ENCODE measurements at regions not wholly inside any gene's neighbourhood (a gene's known extent, or its start where the extent isn't known, plus 50 kb on each side); places are given as distances from the start of the nearest gene placed in this dataset.

DNA sequence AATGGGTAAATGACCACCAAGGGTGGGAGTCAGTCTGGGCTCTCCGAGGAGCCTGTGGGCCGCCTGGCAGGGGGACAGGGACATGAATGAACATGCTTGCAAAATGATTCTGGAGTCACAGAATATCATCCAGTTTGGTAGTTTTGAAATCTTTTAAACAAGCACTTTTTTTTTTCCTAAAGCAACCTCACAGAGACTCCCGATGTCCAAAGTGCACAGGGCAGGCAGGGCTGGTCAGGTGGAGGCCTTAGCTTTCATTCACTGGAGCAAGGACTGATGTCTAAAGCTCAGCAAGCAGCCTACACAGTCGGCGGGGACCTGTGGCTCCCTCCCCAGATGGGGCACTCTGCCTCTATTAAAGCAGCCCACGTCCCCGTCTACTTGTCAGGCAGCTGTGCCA lies 402.9 kb downstream of the PPP1R2C start:
- TF ChIP-seq ZFP3 (tag by site-specific recombination; IDR thresholded peaks at IDR 0.05; ENCODE audit: low read depth) (no peak), ZNF394 (tag by site-specific recombination; IDR thresholded peaks at IDR 0.05; ENCODE audit: borderline replicate concordance) (no peak), ZBTB21 (tag by site-specific recombination; IDR thresholded peaks at IDR 0.05) (no peak), ZNF416 (tag by site-specific recombination; IDR thresholded peaks at IDR 0.05) (no peak), ZBTB48 (tag by site-specific recombination; IDR thresholded peaks at IDR 0.05) (no peak), ZEB2 (tag by site-specific recombination; IDR thresholded peaks at IDR 0.05) (no peak), ZNF248 (tag by site-specific recombination; IDR thresholded peaks at IDR 0.05) (no peak), ZNF792 (tag by site-specific recombination; IDR thresholded peaks at IDR 0.05) (no peak)
- TF ChIP-seq, protein P1, sequence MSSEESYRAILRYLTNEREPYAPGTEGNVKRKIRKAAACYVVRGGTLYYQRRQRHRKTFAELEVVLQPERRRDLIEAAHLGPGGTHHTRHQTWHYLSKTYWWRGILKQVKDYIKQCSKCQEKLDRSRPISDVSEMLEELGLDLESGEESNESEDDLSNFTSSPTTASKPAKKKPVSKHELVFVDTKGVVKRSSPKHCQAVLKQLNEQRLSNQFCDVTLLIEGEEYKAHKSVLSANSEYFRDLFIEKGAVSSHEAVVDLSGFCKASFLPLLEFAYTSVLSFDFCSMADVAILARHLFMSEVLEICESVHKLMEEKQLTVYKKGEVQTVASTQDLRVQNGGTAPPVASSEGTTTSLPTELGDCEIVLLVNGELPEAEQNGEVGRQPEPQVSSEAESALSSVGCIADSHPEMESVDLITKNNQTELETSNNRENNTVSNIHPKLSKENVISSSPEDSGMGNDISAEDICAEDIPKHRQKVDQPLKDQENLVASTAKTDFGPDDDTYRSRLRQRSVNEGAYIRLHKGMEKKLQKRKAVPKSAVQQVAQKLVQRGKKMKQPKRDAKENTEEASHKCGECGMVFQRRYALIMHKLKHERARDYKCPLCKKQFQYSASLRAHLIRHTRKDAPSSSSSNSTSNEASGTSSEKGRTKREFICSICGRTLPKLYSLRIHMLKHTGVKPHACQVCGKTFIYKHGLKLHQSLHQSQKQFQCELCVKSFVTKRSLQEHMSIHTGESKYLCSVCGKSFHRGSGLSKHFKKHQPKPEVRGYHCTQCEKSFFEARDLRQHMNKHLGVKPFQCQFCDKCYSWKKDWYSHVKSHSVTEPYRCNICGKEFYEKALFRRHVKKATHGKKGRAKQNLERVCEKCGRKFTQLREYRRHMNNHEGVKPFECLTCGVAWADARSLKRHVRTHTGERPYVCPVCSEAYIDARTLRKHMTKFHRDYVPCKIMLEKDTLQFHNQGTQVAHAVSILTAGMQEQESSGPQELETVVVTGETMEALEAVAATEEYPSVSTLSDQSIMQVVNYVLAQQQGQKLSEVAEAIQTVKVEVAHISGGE (tag by site-specific recombination; conservative IDR thresholded peaks at IDR 0.05; ENCODE audit: low read depth) = no peak
- TF ChIP-seq, protein P2, sequence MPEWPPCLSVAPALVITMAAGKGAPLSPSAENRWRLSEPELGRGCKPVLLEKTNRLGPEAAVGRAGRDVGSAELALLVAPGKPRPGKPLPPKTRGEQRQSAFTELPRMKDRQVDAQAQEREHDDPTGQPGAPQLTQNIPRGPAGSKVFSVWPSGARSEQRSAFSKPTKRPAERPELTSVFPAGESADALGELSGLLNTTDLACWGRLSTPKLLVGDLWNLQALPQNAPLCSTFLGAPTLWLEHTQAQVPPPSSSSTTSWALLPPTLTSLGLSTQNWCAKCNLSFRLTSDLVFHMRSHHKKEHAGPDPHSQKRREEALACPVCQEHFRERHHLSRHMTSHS (tag by site-specific recombination; IDR thresholded peaks at IDR 0.05) = no peak
- TF ChIP-seq, protein P3, sequence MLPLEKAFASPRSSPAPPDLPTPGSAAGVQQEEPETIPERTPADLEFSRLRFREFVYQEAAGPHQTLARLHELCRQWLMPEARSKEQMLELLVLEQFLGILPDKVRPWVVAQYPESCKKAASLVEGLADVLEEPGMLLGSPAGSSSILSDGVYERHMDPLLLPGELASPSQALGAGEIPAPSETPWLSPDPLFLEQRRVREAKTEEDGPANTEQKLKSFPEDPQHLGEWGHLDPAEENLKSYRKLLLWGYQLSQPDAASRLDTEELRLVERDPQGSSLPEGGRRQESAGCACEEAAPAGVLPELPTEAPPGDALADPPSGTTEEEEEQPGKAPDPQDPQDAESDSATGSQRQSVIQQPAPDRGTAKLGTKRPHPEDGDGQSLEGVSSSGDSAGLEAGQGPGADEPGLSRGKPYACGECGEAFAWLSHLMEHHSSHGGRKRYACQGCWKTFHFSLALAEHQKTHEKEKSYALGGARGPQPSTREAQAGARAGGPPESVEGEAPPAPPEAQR (tag by site-specific recombination; IDR thresholded peaks at IDR 0.05) = no peak
- TF ChIP-seq, protein P4, sequence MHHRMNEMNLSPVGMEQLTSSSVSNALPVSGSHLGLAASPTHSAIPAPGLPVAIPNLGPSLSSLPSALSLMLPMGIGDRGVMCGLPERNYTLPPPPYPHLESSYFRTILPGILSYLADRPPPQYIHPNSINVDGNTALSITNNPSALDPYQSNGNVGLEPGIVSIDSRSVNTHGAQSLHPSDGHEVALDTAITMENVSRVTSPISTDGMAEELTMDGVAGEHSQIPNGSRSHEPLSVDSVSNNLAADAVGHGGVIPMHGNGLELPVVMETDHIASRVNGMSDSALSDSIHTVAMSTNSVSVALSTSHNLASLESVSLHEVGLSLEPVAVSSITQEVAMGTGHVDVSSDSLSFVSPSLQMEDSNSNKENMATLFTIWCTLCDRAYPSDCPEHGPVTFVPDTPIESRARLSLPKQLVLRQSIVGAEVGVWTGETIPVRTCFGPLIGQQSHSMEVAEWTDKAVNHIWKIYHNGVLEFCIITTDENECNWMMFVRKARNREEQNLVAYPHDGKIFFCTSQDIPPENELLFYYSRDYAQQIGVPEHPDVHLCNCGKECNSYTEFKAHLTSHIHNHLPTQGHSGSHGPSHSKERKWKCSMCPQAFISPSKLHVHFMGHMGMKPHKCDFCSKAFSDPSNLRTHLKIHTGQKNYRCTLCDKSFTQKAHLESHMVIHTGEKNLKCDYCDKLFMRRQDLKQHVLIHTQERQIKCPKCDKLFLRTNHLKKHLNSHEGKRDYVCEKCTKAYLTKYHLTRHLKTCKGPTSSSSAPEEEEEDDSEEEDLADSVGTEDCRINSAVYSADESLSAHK (tag by site-specific recombination; IDR thresholded peaks at IDR 0.05) = no peak
- TF ChIP-seq, protein P5, sequence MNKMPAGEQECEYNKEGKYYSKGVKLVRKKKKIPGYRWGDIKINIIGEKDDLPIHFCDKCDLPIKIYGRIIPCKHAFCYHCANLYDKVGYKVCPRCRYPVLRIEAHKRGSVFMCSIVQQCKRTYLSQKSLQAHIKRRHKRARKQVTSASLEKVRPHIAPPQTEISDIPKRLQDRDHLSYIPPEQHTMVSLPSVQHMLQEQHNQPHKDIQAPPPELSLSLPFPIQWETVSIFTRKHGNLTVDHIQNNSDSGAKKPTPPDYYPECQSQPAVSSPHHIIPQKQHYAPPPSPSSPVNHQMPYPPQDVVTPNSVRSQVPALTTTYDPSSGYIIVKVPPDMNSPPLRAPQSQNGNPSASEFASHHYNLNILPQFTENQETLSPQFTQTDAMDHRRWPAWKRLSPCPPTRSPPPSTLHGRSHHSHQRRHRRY (tag by site-specific recombination; IDR thresholded peaks at IDR 0.05) = no peak
- POLR2A ChIA-PET = no interaction called here
- Histone ChIP-seq H3K4me3 (ENCODE audit: low read depth, low read length) (no peak overlapping the region), H3K9me3 (ENCODE audit: control insufficient read depth, insufficient read depth, low read depth, low read length) (no peaks in the 10 kb centered on the region), H3K36me3 (ENCODE audit: control insufficient read depth in 2 of 2, insufficient read depth in 1 of 2, low read length in 2 of 2) (no peaks in the 10 kb centered on the region), H3K27ac (ENCODE audit: extremely low read depth, low read depth, low read length) (no peak overlapping the region), H3K4me1 (ENCODE audit: control insufficient read depth, insufficient read depth, low read length) (no peaks in the 10 kb centered on the region)
- CTCF ChIA-PET = no interaction called here

DNA sequence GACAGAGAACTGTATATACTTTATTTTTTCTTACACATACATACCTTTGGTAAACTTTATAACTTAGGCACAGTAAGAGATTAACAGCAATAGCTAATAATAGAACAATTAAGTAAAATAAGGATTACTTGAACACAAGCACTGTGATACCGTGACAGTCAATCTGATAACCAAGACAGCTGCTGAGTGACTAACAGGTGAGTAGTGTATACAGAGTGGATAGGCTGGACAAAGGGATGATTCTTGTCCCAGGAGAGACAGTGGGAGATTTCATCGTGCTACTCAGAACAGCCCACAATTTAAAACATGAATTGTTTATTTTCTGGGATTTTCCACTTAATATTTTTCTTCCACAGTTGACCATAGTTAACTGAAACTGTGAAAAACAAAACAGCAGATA lies 411.8 kb downstream of the PPP1R2C start:
- ChIA-PET POLR2A (no interaction called here), CTCF (no interaction called here)
- H3K36me3 ChIP-seq (ENCODE audit: control insufficient read depth in 2 of 2, insufficient read depth in 1 of 2, low read length in 2 of 2) = no peaks in the 10 kb centered on the region
- no peak overlapping the region for H3K27ac ChIP-seq (ENCODE audit: extremely low read depth, low read depth, low read length)
- no peak overlapping the region for H3K4me3 ChIP-seq (ENCODE audit: low read depth, low read length)
- no peaks in the 10 kb centered on the region for H3K9me3 ChIP-seq (ENCODE audit: control insufficient read depth, insufficient read depth, low read depth, low read length)
- no peak for TF ChIP-seq RBAK (tag by site-specific recombination; IDR thresholded peaks at IDR 0.05)
- TF ChIP-seq, protein P6, sequence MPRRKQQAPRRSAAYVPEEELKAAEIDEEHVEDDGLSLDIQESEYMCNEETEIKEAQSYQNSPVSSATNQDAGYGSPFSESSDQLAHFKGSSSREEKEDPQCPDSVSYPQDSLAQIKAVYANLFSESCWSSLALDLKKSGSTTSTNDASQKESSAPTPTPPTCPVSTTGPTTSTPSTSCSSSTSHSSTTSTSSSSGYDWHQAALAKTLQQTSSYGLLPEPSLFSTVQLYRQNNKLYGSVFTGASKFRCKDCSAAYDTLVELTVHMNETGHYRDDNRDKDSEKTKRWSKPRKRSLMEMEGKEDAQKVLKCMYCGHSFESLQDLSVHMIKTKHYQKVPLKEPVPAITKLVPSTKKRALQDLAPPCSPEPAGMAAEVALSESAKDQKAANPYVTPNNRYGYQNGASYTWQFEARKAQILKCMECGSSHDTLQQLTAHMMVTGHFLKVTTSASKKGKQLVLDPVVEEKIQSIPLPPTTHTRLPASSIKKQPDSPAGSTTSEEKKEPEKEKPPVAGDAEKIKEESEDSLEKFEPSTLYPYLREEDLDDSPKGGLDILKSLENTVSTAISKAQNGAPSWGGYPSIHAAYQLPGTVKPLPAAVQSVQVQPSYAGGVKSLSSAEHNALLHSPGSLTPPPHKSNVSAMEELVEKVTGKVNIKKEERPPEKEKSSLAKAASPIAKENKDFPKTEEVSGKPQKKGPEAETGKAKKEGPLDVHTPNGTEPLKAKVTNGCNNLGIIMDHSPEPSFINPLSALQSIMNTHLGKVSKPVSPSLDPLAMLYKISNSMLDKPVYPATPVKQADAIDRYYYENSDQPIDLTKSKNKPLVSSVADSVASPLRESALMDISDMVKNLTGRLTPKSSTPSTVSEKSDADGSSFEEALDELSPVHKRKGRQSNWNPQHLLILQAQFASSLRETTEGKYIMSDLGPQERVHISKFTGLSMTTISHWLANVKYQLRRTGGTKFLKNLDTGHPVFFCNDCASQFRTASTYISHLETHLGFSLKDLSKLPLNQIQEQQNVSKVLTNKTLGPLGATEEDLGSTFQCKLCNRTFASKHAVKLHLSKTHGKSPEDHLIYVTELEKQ (tag by site-specific recombination; IDR thresholded peaks at IDR 0.05; ENCODE audit: borderline replicate concordance) = no peak
- TF ChIP-seq ZNF521 (tag by site-specific recombination; IDR thresholded peaks at IDR 0.05) = no peak
- TF ChIP-seq, protein P7, sequence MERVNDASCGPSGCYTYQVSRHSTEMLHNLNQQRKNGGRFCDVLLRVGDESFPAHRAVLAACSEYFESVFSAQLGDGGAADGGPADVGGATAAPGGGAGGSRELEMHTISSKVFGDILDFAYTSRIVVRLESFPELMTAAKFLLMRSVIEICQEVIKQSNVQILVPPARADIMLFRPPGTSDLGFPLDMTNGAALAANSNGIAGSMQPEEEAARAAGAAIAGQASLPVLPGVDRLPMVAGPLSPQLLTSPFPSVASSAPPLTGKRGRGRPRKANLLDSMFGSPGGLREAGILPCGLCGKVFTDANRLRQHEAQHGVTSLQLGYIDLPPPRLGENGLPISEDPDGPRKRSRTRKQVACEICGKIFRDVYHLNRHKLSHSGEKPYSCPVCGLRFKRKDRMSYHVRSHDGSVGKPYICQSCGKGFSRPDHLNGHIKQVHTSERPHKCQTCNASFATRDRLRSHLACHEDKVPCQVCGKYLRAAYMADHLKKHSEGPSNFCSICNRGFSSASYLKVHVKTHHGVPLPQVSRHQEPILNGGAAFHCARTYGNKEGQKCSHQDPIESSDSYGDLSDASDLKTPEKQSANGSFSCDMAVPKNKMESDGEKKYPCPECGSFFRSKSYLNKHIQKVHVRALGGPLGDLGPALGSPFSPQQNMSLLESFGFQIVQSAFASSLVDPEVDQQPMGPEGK (tag by site-specific recombination; IDR thresholded peaks at IDR 0.05) = no peak
- no peak for TF ChIP-seq ZNF792 (tag by site-specific recombination; IDR thresholded peaks at IDR 0.05)
- no peak for TF ChIP-seq KLF1 (tag by site-specific recombination; IDR thresholded peaks at IDR 0.05)
- no peak for TF ChIP-seq ZNF785 (tag by site-specific recombination; IDR thresholded peaks at IDR 0.05)
- H3K4me1 ChIP-seq (ENCODE audit: control insufficient read depth, insufficient read depth, low read length) = no peaks in the 10 kb centered on the region

Data from HEK293 (cell line).